ENCODE measurements at regions not wholly inside any gene's neighbourhood (a gene's known extent, or its start where the extent isn't known, plus 50 kb on each side); places are given as distances from the start of the nearest gene placed in this dataset.

DNA sequence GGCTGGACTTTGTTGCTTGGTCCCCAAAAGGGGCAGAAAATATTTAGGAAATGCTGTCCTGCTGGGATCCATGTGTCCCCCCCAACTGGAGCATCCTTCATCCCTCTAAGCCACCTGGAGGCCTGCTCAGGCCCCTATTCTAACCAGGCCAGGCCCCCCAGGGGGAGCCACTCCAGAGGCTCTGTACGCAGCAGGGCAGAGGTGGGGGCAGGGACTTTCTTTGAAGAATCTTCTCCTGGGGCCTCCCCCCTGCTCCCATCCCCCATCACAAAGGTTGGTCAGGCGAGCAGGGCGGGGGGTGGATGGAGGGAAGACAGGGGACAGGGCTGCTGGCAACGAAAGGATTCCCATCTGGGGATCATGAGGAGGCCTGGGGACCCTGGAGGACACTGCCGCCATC, 170.8 kb downstream of the MN1 start:
- DNase-seq (ENCODE audit: low read depth in 4 of 4, low spot score in 2 of 4) = no peak

DNA sequence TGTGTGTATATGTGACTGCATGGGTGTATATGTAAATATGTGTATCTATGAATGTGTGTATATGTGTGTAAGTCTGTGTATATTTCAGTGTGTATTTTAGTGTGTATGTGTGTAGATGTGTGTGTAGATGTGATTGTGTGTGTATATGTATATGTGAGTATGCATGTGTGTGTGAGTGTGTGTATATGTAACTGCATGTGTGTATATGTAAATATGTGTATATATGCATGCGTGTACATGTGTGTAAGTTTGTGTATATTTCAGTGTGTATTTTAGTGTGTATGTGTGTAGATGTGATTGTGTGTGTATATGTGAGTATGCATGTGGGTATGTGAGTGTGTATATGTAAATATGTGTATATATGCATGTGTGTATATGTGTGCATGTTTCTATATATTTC, 169.9 kb downstream of the MN1 start:
- DNase-seq (ENCODE audit: low read depth in 4 of 4, low spot score in 2 of 4) = no peak

- peak in 1 of 4 donors; percentile 48 for DNase-seq (ENCODE audit: low read depth in 4 of 4, low spot score in 2 of 4)
These were observed 168.9 kb downstream of the MN1 start for GRCh38 chr22:27632451-27633295.

- no peak for DNase-seq (ENCODE audit: low read depth in 4 of 4, low spot score in 2 of 4)
These were observed 168.2 kb downstream of the MN1 start for GRCh38 chr22:27633296-27633871.

GRCh38 chr22:27634043-27634740, 167.4 kb downstream of the MN1 start:
- no peak for DNase-seq (ENCODE audit: low read depth in 4 of 4, low spot score in 2 of 4)

DNA sequence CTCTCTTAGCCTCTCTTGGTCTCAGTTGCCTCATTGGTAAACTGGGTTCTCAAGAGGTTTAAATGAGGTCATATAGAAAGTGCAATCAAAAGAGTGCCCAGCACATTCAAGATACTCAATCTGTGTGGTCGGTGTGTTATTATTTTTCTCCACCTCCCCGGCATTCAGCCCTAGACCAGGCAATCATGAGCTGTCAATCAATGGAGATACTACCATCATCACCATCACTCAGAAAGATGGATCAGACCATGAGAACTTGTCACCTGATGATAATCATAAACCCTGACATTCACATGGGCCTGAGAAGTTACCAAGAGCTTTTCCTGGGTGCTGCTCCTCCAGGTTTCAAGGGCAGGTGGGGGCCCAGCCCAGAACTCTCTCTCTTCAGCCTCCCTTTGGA, 166.1 kb downstream of the MN1 start:
- DNase-seq (ENCODE audit: low read depth in 4 of 4, low spot score in 2 of 4) = no peak

DNA sequence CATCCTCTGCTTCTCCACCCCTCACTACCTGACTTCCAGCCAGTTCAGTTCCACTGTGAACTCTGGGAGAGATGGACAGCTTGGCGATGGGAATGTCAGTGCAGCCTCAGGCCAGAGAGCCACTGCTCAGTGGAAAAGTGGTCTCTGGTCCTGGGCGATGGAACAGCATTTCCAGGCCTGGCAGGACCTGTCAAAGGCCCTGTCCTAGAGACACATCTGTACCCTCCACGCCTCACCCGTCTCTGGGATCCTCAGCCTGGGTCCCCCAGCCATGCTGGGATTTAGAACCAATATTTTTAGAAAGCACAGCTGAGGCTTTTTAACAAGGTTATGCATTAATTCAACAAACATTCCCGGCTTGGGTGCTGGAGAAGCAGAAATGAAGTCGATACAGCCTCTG, 165.7 kb downstream of the MN1 start:
- no peak for DNase-seq (ENCODE audit: low read depth in 4 of 4, low spot score in 2 of 4)

GRCh38 chr22:27636716-27637508, 164.6 kb downstream of the MN1 start:
- DNase-seq (ENCODE audit: low read depth in 4 of 4, low spot score in 2 of 4) = no peak

GRCh38 chr22:27637604-27638003, 164.0 kb downstream of the MN1 start:
- no peak for DNase-seq (ENCODE audit: low read depth in 4 of 4, low spot score in 2 of 4)

DNA sequence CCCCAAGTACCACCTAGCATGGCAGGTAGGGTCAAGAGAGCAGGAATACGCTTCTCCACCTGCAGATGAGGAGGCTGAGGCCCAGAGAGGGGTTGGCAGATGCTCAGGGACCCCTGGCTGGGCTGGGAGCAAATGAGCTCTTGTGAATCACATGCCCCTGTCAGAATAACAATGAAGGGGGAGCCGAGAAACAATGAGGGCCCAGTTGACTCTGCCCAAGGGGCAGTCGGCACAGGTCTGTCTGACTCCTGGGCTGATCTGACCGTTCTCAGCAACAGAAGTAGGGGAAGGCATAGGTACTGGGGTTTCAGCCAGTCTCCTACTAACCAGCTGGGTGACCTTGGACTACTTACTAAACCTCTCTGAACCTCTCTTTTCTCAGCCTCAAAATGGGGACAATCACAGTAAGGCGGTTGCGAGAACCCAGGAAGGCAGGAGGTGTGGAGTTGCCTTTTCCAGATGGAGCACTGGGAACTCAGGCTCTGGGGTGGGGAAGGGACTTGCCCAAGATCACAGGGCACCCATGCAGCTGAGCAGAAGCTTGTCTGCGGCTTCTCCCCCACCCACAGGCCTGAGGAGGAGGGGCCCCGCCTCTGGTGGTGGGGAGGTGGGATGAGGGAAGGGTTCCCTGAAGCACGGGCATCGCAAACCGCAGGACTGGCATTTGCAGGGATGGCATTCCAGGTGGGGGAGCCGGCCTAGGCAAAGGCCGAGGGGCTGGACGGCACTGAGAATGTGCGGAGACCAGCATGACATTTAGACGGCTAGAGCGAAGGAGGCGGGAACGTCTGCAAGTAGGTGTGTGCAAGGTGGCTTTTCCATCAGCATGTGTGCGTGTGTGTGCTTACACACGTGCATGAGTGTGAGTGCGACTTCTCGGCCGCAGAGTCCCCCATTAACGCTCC, 163.0 kb downstream of the MN1 start:
- peak in 1 of 4 donors; percentile 29 for DNase-seq (ENCODE audit: low read depth in 4 of 4, low spot score in 2 of 4)

DNA sequence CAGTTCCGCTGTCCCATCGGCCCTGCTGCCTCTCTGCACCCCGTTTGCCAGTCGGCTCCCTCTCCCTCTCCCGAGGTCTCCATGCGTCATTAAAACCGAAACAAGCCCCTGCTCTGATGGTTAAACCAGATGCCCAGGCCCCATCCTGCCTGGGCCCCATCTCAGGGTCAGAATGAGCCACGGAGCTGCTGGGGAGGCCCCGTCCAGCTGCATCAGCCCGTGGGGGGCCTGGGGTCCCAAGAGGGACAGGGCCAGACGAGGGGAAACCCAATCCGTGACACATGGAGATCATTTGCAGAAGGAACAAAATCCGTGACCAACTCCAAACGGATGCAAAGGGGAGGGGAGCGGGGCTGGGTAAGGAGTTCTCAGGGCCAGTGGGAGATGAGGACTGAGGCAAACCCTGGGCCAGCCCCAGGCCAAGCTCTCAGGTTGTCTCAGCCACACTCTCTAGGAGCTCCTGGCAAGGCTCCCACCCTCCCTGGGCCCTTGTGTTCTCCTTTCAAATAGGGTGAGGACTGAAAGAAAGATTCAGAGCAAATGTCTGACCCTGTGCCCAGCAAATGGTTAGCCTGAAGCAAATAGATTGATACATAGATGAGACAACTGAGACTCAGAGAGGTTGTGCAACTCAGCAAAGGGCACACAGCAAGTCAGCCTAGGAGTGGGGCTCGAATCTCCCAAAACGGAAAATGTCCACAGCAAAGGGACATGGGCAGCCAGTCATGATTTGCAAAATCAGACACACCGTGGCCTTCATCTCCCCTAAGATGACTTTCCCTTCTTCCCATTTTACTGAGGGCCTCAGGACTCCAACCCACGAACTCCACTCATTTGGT, 162.1 kb downstream of the MN1 start:
- DNase-seq (ENCODE audit: low read depth in 4 of 4, low spot score in 2 of 4) = peak in 2 of 4 donors; percentile 46 to 52

- DNase-seq (ENCODE audit: low read depth in 4 of 4, low spot score in 2 of 4) = no peak
These were observed 160.3 kb downstream of the MN1 start for GRCh38 chr22:27641049-27641795.

- no peak for DNase-seq (ENCODE audit: low read depth in 4 of 4, low spot score in 2 of 4)
These were observed 159.3 kb downstream of the MN1 start for GRCh38 chr22:27642104-27642800.

DNA sequence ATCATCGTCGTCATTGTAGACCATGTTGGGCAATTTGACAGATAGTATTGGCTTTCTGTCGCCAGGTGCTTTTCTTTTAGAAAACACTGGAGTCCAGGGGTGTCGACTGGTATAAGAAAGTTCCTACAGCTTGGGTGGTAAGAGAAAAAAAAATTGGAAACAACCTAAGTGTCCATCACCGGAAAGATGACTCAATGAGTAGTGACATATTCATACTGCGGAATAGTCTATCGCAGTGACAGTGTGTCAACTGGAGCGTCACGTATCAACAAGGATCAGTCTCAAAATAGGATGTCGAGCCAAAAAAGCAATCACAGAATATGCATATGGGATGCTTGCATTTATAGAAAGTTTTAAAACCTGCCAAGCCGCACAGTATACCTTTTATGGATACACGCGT, 157.6 kb downstream of the MN1 start:
- no peak for DNase-seq (ENCODE audit: low read depth in 4 of 4, low spot score in 2 of 4)

- no peak for DNase-seq (ENCODE audit: low read depth in 4 of 4, low spot score in 2 of 4)
These were observed 157.0 kb downstream of the MN1 start for GRCh38 chr22:27644566-27644965.

GRCh38 chr22:27647540-27647939, 154.0 kb downstream of the MN1 start:
- no peak for DNase-seq (ENCODE audit: low read depth in 4 of 4, low spot score in 2 of 4)

DNA sequence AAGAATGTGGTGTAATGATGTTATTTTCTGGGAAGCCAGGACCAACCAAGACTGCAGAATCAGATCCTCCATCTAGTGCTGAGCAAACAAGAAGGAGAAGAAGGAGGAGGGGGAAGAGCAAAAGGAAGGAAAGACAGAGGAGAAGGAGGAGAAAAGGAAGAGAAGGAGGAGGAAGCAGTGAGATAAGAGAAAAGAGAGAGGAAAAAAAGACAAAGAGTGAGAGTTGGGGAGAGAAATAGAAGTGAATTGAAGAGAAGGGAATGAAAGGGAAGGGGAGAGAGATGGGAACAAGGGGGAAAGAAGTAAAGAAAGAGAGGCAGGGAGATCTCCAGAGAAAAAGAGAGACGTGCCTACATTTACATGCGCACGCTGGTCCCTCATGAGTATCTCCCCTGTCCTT, 153.5 kb downstream of the MN1 start:
- DNase-seq (ENCODE audit: low read depth in 4 of 4, low spot score in 2 of 4) = no peak

DNA sequence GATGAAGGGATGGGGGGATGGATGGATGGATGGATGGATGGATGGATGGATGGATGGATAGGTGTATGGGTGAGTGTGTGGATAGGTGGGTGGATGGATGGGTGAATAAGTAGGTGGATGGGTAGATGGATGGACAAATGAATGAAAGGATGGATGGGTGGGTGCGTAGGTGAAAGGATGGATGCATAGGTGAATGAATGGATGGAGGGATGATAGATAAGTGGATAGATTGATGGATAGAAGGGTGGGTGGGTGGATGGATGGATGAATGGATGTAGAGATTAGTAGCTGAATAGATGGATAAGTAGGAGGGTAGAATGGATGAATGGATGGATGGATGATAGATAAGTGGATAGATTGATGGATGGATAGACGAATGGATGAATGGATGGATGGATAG, 152.7 kb downstream of the MN1 start:
- DNase-seq (ENCODE audit: low read depth in 4 of 4, low spot score in 2 of 4) = no peak

All from left renal cortex interstitium (tissue), 4 donors.